C1 segment of cervical spinal cord (tissue), 14 donors: ENCODE measurements at regions not wholly inside any gene's neighbourhood (a gene's known extent, or its start where the extent isn't known, plus 50 kb on each side); places are given as distances from the start of the nearest gene placed in this dataset.

Source experiments
- DNase-seq, 14 donors: peaks; one replicate each; lab custom pipeline; 2025; lab: John Stamatoyannopoulos, UW

- DNase-seq: no peak
These were observed 87.2 kb upstream of the CDKN3 start for GRCh38 chr14:54309615-54310014.

GRCh38 chr14:54310151-54310850 is 86.5 kb upstream of the CDKN3 start:
- no peak for DNase-seq

GRCh38 chr14:54310851-54311228 is 86.0 kb upstream of the CDKN3 start:
- DNase-seq: no peak

- DNase-seq: no peak
These were observed 84.5 kb upstream of the CDKN3 start for GRCh38 chr14:54312166-54312801.

- DNase-seq: peak in 1 of 14 donors; percentile 58
These were observed 82.3 kb upstream of the CDKN3 start for GRCh38 chr14:54314365-54315104.

- no peak for DNase-seq
These were observed 80.2 kb upstream of the CDKN3 start for GRCh38 chr14:54316652-54317051.

GRCh38 chr14:54317391-54317790 is 79.4 kb upstream of the CDKN3 start:
- no peak for DNase-seq

- no peak for DNase-seq
These were observed 74.6 kb upstream of the CDKN3 start for GRCh38 chr14:54322246-54322645.

- no peak for DNase-seq
These were observed 74.0 kb upstream of the CDKN3 start for GRCh38 chr14:54322701-54323337.

- DNase-seq: peak in 1 of 14 donors; percentile 47
These were observed 71.0 kb upstream of the CDKN3 start for GRCh38 chr14:54325766-54326165.

GRCh38 chr14:54329082-54329695 is 67.6 kb upstream of the CDKN3 start:
- DNase-seq: peak in 3 of 14 donors; percentile 3 to 18 (median 8)

- no peak for DNase-seq
These were observed 65.9 kb upstream of the CDKN3 start for GRCh38 chr14:54330876-54331275.

- DNase-seq: no peak
These were observed 65.3 kb upstream of the CDKN3 start for GRCh38 chr14:54331516-54331915.

GRCh38 chr14:54332490-54332889 is 64.3 kb upstream of the CDKN3 start:
- no peak for DNase-seq

- no peak for DNase-seq
These were observed 63.3 kb upstream of the CDKN3 start for GRCh38 chr14:54333511-54333910.

GRCh38 chr14:54335569-54336155 is 61.1 kb upstream of the CDKN3 start:
- no peak for DNase-seq

GRCh38 chr14:54337314-54337713 is 59.5 kb upstream of the CDKN3 start:
- DNase-seq: no peak

GRCh38 chr14:54338696-54339317 is 58.0 kb upstream of the CDKN3 start:
- DNase-seq: peak in 1 of 14 donors; percentile 2

GRCh38 chr14:54339771-54340170 is 57.0 kb upstream of the CDKN3 start:
- DNase-seq: no peak

- no peak for DNase-seq
These were observed 54.0 kb upstream of the CDKN3 start for GRCh38 chr14:54342806-54343205.
